ENCODE measurements at regions not wholly inside any gene's neighbourhood (a gene's known extent, or its start where the extent isn't known, plus 50 kb on each side); places are given as distances from the start of the nearest gene placed in this dataset.

- TF ChIP-seq CTCF (IDR thresholded peaks at IDR 0.05; ENCODE audit: extremely low read depth in 1 of 2, insufficient read depth in 1 of 2, low read depth in 1 of 2, low read length in 2 of 2) (no peak), FOS (IDR thresholded peaks at IDR 0.05; ENCODE audit: borderline replicate concordance, insufficient read depth, low read length) (no peak), MAX (IDR thresholded peaks at IDR 0.05; ENCODE audit: insufficient read depth, insufficient read length) (no peak), JUN (IDR thresholded peaks at IDR 0.05; ENCODE audit: borderline replicate concordance, insufficient read depth, insufficient read length, low read depth) (no peak), MYC (IDR thresholded peaks at IDR 0.05; ENCODE audit: low read depth, low read length) (no peak)
Measured at GRCh38 chr16:5398203-5398602, 300.6 kb upstream of the EEF2KMT start.
